ENCODE measurements at regions not wholly inside any gene's neighbourhood (a gene's known extent, or its start where the extent isn't known, plus 50 kb on each side); places are given as distances from the start of the nearest gene placed in this dataset.
A peak's percentile ranks its signal among the peaks of the same experiment; 100 is the strongest.

DNA sequence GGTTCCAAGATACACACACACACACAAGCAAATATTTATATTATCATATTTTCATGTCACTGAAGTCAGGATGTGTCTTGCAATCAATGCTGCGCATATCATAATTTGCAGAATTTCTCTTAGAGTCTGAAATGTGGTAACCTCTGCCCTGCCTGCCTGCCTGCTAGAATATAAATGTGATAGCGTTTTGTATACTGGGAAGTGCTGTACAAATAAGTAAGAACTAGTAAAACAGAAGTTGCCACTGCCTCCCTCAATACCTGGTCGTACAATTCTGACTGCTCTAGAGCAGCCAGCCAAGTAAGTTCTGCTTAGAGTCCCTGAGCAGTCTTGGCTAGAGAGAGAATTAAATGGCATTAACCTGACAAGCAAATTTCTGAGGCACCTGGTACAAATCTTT is 83.9 kb upstream of the NTF3 start:
- Mint-ChIP-seq H3K36me3 (no peaks in the 10 kb centered on the region), H3K27me3 (ENCODE audit: insufficient read depth, low read depth) (peaks cover 6% of the 10 kb centered on the region), H3K4me3 (no peak overlapping the region), H3K4me1 (no peaks in the 10 kb centered on the region), H3K27ac (no peak overlapping the region), H3K9me3 (peaks cover 2% of the 10 kb centered on the region)
- H4K20me1 ChIP-seq (ENCODE audit: low read depth) = no peaks in the 10 kb centered on the region
- H3K4me1 ChIP-seq = peaks cover 30% of the 10 kb centered on the region
- H3K4me2 ChIP-seq = no peak overlapping the region
- no peak overlapping the region for H2AFZ ChIP-seq (replicated peaks)
- no peak for DNase-seq (ENCODE audit: low spot score)
- no peak overlapping the region for H3K4me3 ChIP-seq
- H3K27ac ChIP-seq = no peak overlapping the region
- peaks cover 4% of the 10 kb centered on the region for H3K36me3 ChIP-seq
- no peaks in the 10 kb centered on the region for H3K27me3 ChIP-seq
- TF ChIP-seq, protein P1, sequence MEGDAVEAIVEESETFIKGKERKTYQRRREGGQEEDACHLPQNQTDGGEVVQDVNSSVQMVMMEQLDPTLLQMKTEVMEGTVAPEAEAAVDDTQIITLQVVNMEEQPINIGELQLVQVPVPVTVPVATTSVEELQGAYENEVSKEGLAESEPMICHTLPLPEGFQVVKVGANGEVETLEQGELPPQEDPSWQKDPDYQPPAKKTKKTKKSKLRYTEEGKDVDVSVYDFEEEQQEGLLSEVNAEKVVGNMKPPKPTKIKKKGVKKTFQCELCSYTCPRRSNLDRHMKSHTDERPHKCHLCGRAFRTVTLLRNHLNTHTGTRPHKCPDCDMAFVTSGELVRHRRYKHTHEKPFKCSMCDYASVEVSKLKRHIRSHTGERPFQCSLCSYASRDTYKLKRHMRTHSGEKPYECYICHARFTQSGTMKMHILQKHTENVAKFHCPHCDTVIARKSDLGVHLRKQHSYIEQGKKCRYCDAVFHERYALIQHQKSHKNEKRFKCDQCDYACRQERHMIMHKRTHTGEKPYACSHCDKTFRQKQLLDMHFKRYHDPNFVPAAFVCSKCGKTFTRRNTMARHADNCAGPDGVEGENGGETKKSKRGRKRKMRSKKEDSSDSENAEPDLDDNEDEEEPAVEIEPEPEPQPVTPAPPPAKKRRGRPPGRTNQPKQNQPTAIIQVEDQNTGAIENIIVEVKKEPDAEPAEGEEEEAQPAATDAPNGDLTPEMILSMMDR (IDR thresholded peaks at IDR 0.05) = no peak
- no peak for TF ChIP-seq EZH2 (IDR thresholded peaks at IDR 0.05)
- no peak for TF ChIP-seq EZH2phosphoT487 (IDR thresholded peaks at IDR 0.05)
- no peaks in the 10 kb centered on the region for H3K9me3 ChIP-seq (ENCODE audit: low read depth)
- no peaks in the 10 kb centered on the region for H3K79me2 ChIP-seq (ENCODE audit: low read depth)
- no peak overlapping the region for H3K9ac ChIP-seq
- no peaks in the 10 kb centered on the region for H3F3A ChIP-seq (ENCODE audit: low read depth)

DNA sequence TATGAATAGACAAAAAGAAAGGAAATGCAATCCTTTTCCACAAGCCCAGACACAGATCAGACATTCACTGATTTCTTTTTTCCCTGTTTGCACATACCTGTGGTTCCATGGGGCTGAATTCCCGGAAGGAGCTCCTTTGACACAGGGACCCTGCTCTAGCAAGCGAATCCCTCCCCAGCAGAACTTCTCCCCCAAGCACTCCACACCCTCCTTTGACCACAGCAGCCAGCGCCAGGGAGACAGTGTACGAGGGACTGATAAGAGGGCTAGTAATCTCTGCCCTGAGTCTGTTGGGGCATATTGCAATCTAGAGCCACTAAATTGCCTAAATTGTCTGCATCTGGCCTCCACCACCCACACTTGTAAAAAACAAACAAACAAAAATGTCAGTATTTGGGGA is 83.4 kb upstream of the NTF3 start:
- Histone ChIP-seq H2AFZ (replicated peaks) (peak overlapping the region; percentile 69), H4K20me1 (ENCODE audit: low read depth) (no peaks in the 10 kb centered on the region), H3K4me2 (no peak overlapping the region), H3K36me3 (peaks cover 6% of the 10 kb centered on the region), H3K4me1 (peaks cover 30% of the 10 kb centered on the region), H3K27ac (no peak overlapping the region), H3F3A (ENCODE audit: low read depth) (no peaks in the 10 kb centered on the region), H3K9ac (no peak overlapping the region), H3K9me3 (ENCODE audit: low read depth) (no peaks in the 10 kb centered on the region), H3K4me3 (no peak overlapping the region), H3K27me3 (no peaks in the 10 kb centered on the region), H3K79me2 (ENCODE audit: low read depth) (no peaks in the 10 kb centered on the region)
- peaks cover 6% of the 10 kb centered on the region for H3K27me3 Mint-ChIP-seq (ENCODE audit: insufficient read depth, low read depth)
- peaks cover 2% of the 10 kb centered on the region for H3K9me3 Mint-ChIP-seq
- H3K27ac Mint-ChIP-seq = no peak overlapping the region
- peak; percentile 3 for DNase-seq (ENCODE audit: low spot score)
- TF ChIP-seq EZH2 (IDR thresholded peaks at IDR 0.05) = no peak
- TF ChIP-seq, protein P1 (IDR thresholded peaks at IDR 0.05) = no peak
- no peak for TF ChIP-seq EZH2phosphoT487 (IDR thresholded peaks at IDR 0.05)
- no peak overlapping the region for H3K4me3 Mint-ChIP-seq
- H3K4me1 Mint-ChIP-seq = no peaks in the 10 kb centered on the region
- no peaks in the 10 kb centered on the region for H3K36me3 Mint-ChIP-seq

DNA sequence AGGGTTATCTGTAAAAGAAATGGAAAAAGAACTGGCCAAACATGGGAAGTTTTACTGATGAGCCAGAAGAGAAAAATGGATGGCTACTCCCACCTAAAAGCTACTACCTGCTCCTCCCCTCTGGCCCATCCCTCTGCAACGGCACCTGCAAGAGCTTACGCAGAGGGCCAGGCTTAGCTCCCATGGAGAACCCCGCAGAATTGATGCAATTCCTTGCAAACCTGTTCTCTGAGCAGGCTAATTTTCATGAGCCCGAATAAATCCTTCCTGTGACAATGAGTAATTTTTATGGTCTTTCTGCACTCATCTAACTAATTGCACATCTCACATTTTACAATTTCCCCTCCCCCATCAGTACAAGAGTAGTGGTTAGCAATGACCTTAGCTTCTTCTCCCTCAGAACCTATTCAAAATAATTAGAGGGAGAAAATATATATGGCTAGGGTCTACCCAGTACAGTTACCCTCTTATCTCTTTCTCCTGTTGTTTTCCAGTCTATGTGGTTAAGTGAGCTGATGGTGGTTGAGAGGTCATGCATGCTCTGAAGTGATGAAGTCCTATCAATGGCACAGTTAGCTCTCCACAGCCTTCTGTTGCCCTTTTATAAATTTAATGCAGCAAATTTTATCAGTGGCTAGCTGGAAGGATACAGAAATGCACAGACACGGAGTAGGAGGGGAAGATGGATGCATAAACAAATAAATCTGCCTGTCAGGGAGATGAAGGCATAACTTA is 67.7 kb upstream of the NTF3 start:
- no peak overlapping the region for H2AFZ ChIP-seq (replicated peaks)
- Mint-ChIP-seq H3K9me3 (no peaks in the 10 kb centered on the region), H3K36me3 (no peaks in the 10 kb centered on the region), H3K4me3 (no peak overlapping the region), H3K27me3 (ENCODE audit: insufficient read depth, low read depth) (peaks cover 6% of the 10 kb centered on the region), H3K4me1 (no peaks in the 10 kb centered on the region), H3K27ac (no peak overlapping the region)
- H3K27ac ChIP-seq = no peak overlapping the region
- no peaks in the 10 kb centered on the region for H3K79me2 ChIP-seq (ENCODE audit: low read depth)
- H3K9me3 ChIP-seq (ENCODE audit: low read depth) = no peaks in the 10 kb centered on the region
- TF ChIP-seq, protein P1 (IDR thresholded peaks at IDR 0.05) = no peak
- TF ChIP-seq EZH2phosphoT487 (IDR thresholded peaks at IDR 0.05) = no peak
- TF ChIP-seq EZH2 (IDR thresholded peaks at IDR 0.05) = no peak
- H3K4me2 ChIP-seq = no peak overlapping the region
- no peak overlapping the region for H3K9ac ChIP-seq
- no peaks in the 10 kb centered on the region for H3K27me3 ChIP-seq
- no peaks in the 10 kb centered on the region for H3K36me3 ChIP-seq
- no peak overlapping the region for H3K4me3 ChIP-seq
- no peak for DNase-seq (ENCODE audit: low spot score)
- H4K20me1 ChIP-seq (ENCODE audit: low read depth) = no peaks in the 10 kb centered on the region
- H3F3A ChIP-seq (ENCODE audit: low read depth) = no peaks in the 10 kb centered on the region
- no peaks in the 10 kb centered on the region for H3K4me1 ChIP-seq
